CD1c-positive myeloid dendritic cell (primary cell): ENCODE measurements at regions not wholly inside any gene's neighbourhood (a gene's known extent, or its start where the extent isn't known, plus 50 kb on each side); places are given as distances from the start of the nearest gene placed in this dataset.

Source experiments
- DNase-seq: peaks from one replicate; pipeline ENCODE4 v3.0.0-alpha.2; 2016; ENCODE audit errors: extremely low spot score

- no peak for DNase-seq
Observed at GRCh38 chr3:41040256-41040655, 159.0 kb upstream of the CTNNB1 start.

GRCh38 chr3:41041462-41041861 lies 157.8 kb upstream of the CTNNB1 start:
- DNase-seq = no peak

GRCh38 chr3:41041899-41042298 lies 157.4 kb upstream of the CTNNB1 start:
- DNase-seq = no peak

- no peak for DNase-seq
Observed at GRCh38 chr3:41044523-41044922, 154.8 kb upstream of the CTNNB1 start.

GRCh38 chr3:41045491-41045890 lies 153.8 kb upstream of the CTNNB1 start:
- no peak for DNase-seq

- DNase-seq = no peak
Observed at GRCh38 chr3:41050144-41050543, 149.2 kb upstream of the CTNNB1 start.

GRCh38 chr3:41053220-41053619 lies 146.1 kb upstream of the CTNNB1 start:
- DNase-seq = no peak

- DNase-seq = no peak
Observed at GRCh38 chr3:41060106-41060505, 139.2 kb upstream of the CTNNB1 start.

GRCh38 chr3:41064070-41064469 lies 135.2 kb upstream of the CTNNB1 start:
- no peak for DNase-seq

- no peak for DNase-seq
Observed at GRCh38 chr3:41064526-41064925, 134.8 kb upstream of the CTNNB1 start.

GRCh38 chr3:41065340-41065739 lies 134.0 kb upstream of the CTNNB1 start:
- DNase-seq = no peak

GRCh38 chr3:41073190-41073589 lies 126.1 kb upstream of the CTNNB1 start:
- no peak for DNase-seq

GRCh38 chr3:41075975-41076374 lies 123.3 kb upstream of the CTNNB1 start:
- no peak for DNase-seq

GRCh38 chr3:41076399-41076798 lies 122.9 kb upstream of the CTNNB1 start:
- DNase-seq = no peak

GRCh38 chr3:41080141-41080540 lies 119.2 kb upstream of the CTNNB1 start:
- DNase-seq = no peak

GRCh38 chr3:41088882-41089281 lies 110.4 kb upstream of the CTNNB1 start:
- no peak for DNase-seq

GRCh38 chr3:41089566-41089965 lies 109.7 kb upstream of the CTNNB1 start:
- no peak for DNase-seq

GRCh38 chr3:41092844-41093243 lies 106.5 kb upstream of the CTNNB1 start:
- DNase-seq = no peak

GRCh38 chr3:41093476-41093875 lies 105.8 kb upstream of the CTNNB1 start:
- no peak for DNase-seq

GRCh38 chr3:41094351-41094750 lies 105.0 kb upstream of the CTNNB1 start:
- no peak for DNase-seq

- DNase-seq = no peak
Observed at GRCh38 chr3:41095702-41096101, 103.6 kb upstream of the CTNNB1 start.

GRCh38 chr3:41097896-41098496 lies 101.3 kb upstream of the CTNNB1 start:
- no peak for DNase-seq

GRCh38 chr3:41101231-41101630 lies 98.1 kb upstream of the CTNNB1 start:
- no peak for DNase-seq

- DNase-seq = no peak
Observed at GRCh38 chr3:41102053-41102556, 97.2 kb upstream of the CTNNB1 start.
